ENCODE measurements at regions not wholly inside any gene's neighbourhood (a gene's known extent, or its start where the extent isn't known, plus 50 kb on each side); places are given as distances from the start of the nearest gene placed in this dataset.
"Not testable (repeated sequence)": the region's sequence is repeated elsewhere in the genome, so short reads cannot be mapped to it uniquely, and the experiment has no call there.

GRCh38 chr5:171543148-171543815 lies 123.8 kb downstream of the FGF18 start:
- no peak for DNase-seq

- no peak for DNase-seq
Measured at GRCh38 chr5:171544913-171545765, 125.7 kb downstream of the FGF18 start.

GRCh38 chr5:171549274-171549673 lies 129.8 kb downstream of the FGF18 start:
- DNase-seq, result no peak

GRCh38 chr5:171553817-171554216 lies 134.4 kb downstream of the FGF18 start:
- not testable (repeated sequence) for DNase-seq

- DNase-seq, result no peak
Measured at GRCh38 chr5:171555160-171555559, 135.7 kb downstream of the FGF18 start.

DNA sequence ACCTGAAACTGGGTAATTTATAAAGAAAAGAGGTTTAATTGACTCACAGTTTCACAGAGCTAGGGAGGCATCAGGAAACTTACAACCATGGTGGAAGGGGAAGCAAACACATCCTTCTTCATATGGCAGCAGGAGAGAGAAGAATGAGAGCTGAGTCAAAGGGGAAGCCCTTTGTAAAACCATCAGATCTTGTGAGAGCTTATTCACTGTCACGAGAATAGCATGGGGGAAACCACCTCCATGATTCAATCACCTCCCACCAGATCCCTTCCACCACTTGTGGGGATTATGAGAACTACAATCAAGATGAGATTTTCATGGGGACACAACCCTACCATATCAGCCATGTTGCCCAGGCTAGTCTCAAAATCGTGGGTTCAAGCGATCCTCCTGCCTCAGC lies 143.4 kb downstream of the FGF18 start:
- DNase-seq, result no peak

GRCh38 chr5:171568389-171568788 lies 148.9 kb downstream of the FGF18 start:
- no peak for DNase-seq

GRCh38 chr5:171569065-171569712 lies 149.7 kb downstream of the FGF18 start:
- DNase-seq, result no peak

DNA sequence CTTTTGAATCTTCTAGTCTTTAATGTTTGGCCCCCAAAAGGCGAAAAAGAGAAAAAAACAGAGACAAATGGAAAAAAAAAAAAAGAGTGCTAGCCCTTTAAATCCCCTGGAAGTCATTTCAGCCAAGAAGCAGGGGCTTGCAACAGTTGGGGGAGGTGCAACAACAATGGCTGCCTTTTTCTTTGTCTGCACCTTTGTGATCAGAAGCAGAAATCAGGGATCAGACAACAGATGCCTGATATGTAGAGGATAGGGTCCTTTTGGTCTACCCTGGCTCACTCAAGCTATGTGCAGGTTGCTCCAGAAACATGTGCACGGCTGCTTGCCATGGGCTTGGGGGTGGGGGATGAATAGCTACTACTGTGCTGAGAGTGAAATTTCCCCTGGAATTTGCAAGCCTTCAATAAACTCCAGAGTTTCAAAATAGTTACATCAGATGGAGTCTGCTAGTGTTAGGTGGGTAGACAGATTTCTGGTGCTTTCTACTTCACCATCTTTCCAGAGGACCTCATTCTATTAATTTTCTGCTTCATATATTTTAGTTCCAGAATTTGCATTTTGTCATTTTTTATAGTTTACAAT lies 150.9 kb downstream of the FGF18 start:
- DNase-seq, result no peak

GRCh38 chr5:171571663-171572062 lies 152.2 kb downstream of the FGF18 start:
- DNase-seq, result no peak

DNA sequence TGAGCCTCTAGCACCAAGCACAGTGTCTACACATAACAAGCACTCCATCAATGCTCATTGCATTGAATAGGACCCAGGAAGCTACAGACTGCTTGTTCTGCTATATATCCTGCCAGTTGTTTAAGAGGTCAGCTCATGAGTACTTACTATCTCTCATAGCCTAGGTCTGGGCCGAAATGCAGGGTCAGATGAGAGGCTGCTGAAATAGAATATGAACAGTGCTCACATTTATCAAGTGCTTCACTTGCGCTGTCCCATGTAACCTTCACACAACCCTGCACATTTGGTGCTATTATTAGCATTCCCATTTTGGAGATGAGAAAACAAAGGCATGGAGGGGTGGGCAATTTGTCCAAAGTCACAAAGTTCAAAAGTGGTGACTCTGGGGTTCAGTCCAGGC lies 153.6 kb downstream of the FGF18 start:
- DNase-seq, result no peak

GRCh38 chr5:171573451-171574225 lies 154.2 kb downstream of the FGF18 start:
- DNase-seq, result no peak

DNA sequence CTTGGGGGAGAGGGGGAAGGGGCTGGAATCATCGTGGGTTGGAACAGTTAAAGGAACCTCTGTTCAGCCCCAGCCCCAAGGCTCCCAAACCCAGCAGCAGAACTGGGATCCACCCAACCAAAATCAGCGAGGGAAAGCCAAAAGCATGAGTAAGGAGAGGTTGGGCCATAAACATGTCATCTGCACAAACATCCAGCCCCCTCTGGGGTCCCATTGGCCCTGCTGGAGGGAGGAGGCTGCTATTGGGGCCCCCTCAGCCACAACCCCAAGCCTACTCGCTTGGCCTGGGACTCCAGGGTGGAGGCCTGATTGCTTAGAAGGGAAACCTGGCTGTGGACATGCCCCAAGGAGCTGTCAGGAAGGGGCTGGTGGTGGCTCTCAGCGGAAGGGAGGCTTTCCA lies 154.9 kb downstream of the FGF18 start:
- DNase-seq, result no peak

- DNase-seq, result no peak
Measured at GRCh38 chr5:171575386-171575785, 155.9 kb downstream of the FGF18 start.

DNA sequence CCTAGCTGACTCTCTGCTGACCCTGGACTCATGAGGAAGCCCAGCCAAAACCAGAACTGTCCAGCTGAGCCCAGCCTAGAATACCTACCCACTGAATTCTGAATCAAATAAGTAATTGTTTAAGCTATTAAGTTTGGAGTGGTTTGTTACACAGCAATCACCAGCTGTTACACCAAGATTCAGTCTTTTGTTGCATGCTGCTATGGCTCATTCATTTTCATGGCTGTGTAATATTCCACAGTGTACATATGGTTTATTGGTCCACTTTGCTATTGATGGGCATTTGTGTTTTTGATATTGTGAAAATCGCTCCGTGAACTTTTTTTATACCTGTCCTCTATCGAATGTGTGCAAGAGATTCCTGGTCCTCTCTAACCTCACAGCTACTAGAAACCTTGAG lies 156.4 kb downstream of the FGF18 start:
- no peak for DNase-seq

GRCh38 chr5:171577042-171577758 lies 157.8 kb downstream of the FGF18 start:
- DNase-seq, result no peak

GRCh38 chr5:171578049-171578828 lies 158.8 kb downstream of the FGF18 start:
- no peak for DNase-seq

DNA sequence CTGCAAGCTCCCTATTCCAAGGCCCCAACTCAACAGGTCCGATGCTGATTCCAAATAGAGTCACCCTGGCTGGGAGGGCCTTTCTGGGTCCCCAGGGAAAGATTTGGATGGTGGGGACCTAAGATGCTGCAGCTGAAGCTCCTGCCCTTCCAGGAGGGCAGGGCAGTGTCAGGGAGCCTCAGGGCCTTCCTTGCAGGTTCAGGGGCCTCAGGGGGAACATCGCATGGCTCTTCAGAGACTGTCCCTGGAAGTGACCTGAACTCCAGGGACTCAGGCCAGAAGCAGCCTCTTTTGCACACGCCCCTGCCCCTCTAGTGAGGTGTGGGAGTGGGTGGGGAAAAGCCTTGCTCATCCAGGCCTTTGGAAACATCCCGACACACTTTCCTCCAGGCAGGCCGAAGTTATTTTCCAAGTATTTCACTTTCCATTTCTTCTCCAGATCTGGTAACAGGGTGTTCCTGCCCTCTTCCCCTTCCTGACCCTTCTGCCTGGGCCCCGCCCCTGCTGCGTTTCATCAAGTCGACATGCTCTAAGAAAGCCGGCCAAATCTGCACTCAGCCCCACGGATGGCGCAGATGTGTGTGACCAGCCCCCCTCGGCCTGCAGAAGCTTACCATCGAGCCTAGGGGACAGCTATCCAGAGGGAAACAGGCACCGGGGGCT lies 159.5 kb downstream of the FGF18 start:
- DNase-seq, result no peak

DNA sequence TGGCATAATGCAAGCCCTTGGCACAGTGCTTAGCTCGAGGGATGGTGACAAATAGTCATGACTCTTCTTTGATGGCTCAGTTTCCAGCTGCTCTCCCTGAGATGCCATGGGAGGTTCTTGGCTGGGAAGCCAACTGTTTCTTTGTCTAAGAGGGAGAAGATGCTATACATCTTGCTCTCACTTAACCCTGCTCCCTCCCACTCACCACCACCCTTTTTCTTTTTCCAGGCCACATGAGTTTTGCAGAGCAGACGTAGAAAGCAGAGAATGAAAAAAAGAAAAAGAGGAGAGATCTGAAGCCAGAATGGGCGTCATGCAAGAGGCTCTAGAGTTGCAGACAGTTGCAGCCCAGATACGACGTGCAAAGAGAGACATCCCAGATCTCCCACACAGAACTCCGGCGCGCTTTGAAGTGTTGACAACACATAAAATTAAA lies 160.5 kb downstream of the FGF18 start:
- DNase-seq, result no peak

- DNase-seq, result no peak
Measured at GRCh38 chr5:171580502-171581265, 161.2 kb downstream of the FGF18 start.

All from CD4-positive, alpha-beta T cell treated with Interleukin-1 beta for 1 hour (primary cell).